SIG-M5 treated with dmso at 0.1 percent for 504 hours (cell line): ENCODE measurements at regions not wholly inside any gene's neighbourhood (a gene's known extent, or its start where the extent isn't known, plus 50 kb on each side); places are given as distances from the start of the nearest gene placed in this dataset.

ENCODE experiments used
- DNase-seq: peaks from one replicate; lab custom pipeline; 2025; ENCODE audit not compliant: unreplicated experiment; lab: John Stamatoyannopoulos, UW

- DNase-seq: no peak
These were observed 185.8 kb downstream of the PCSK1 start for GRCh38 chr5:96247097-96247701.

DNA sequence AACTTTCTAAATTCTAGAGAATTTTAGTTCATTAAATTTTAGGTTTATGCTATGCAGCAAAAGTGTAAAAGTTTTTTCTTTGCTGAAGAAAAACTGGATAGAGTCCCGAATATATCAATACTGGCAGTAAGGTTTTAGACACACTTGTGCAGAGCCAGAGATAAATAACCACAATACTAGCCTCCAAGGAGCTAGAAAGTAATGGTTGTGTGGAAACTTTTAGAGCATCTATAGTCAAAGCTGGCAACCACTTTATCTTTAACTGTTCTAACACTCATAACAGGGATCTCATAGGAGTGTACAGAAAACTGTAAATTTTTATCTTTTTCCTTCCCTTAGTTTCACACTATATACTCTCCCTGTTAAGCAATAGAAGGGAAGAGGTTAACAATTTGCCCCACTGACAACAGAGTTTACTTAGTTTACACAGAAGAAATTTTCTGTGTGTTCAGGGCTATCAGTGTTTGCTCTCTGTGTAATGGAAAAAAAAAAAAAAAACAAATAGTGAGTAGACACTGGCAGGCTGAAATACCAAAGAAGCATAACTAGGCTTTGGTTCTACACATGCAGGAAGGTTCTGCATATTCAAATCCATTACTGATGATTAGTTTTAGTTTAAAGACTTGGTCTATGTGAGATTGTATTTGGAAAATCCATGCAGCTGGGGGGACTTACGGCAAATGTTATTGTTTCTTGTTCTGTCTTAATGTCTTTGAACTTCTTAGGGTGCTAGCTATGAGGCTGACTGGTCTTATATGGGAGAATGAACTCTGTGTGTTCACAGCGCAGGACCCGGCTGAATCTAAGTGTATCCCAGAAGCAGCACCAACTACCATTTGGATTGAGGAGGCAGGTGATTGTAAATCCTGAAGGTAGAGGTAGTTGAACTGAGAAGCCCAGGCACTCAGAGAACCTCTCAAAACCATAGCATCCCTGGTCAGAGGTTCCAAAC lies 187.6 kb downstream of the PCSK1 start:
- no peak for DNase-seq

DNA sequence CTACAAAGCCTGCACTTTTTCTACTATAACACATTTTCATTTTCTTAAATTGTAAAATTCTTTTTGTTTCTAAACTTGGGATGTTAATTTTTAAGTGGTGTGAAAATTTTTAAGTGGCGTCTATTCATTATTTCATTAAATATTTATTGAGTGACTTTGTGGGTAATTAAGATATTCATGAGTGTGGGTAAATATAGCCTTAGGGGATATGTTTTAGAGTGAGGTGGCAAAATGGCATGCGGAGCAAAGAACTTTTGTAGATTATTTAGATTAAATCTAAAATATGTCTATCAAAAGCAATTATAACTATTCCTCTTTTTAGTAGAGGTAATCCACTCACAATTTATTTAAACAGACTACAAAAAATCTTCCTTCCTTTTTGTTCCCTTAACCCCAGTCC lies 188.4 kb downstream of the PCSK1 start:
- DNase-seq: no peak

- no peak for DNase-seq
These were observed 189.2 kb downstream of the PCSK1 start for GRCh38 chr5:96243862-96244261.

- no peak for DNase-seq
These were observed 189.8 kb downstream of the PCSK1 start for GRCh38 chr5:96243203-96243602.

GRCh38 chr5:96242571-96242970 lies 190.5 kb downstream of the PCSK1 start:
- DNase-seq: no peak

GRCh38 chr5:96236831-96237230 lies 196.2 kb downstream of the PCSK1 start:
- no peak for DNase-seq

GRCh38 chr5:96236051-96236450 lies 197.0 kb downstream of the PCSK1 start:
- no peak for DNase-seq

- no peak for DNase-seq
These were observed 197.8 kb downstream of the PCSK1 start for GRCh38 chr5:96235008-96235910.

GRCh38 chr5:96232602-96233001 lies 200.4 kb downstream of the PCSK1 start:
- no peak for DNase-seq

- DNase-seq: no peak
These were observed 203.9 kb downstream of the PCSK1 start for GRCh38 chr5:96229188-96229587.

DNA sequence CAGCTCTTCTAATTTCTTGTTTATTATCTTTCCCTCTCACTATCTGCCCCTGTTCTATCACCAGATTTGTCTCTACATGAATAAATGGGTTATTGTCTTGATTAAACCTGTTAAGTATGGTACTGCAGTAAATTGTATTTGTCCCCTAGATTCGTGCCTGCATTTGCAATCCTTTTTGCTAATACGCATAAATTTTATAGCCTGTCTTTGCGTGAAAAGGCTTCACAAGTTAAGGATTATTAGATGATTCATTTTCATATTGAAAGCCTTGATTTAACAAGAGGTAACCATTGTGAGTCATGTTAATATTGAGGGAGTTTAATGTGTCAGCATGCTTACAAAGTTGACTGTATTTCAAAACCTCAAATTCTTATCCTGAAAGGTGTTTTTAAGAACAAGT lies 204.6 kb downstream of the PCSK1 start:
- no peak for DNase-seq

DNA sequence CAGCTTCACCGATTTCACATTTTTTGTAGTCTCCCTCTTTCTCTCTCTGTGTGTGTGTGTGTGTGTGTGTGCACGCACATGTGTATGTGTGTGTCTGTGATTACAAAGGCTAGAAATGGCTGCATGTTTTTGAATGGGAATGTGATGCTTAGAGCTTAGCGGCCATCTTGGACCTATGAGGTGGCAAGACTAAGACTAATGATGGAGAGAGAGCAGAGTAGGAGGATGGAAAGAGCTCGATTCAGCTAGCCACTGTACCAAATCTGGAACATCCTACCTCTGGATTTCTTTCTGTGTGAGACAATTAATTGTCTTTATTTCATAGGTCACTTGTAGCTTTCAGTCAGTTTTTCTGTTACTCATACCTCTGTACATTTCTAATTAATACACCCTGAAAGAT lies 205.1 kb downstream of the PCSK1 start:
- no peak for DNase-seq

GRCh38 chr5:96226941-96227552 lies 206.0 kb downstream of the PCSK1 start:
- no peak for DNase-seq

GRCh38 chr5:96222129-96222528 lies 210.9 kb downstream of the PCSK1 start:
- DNase-seq: no peak

DNA sequence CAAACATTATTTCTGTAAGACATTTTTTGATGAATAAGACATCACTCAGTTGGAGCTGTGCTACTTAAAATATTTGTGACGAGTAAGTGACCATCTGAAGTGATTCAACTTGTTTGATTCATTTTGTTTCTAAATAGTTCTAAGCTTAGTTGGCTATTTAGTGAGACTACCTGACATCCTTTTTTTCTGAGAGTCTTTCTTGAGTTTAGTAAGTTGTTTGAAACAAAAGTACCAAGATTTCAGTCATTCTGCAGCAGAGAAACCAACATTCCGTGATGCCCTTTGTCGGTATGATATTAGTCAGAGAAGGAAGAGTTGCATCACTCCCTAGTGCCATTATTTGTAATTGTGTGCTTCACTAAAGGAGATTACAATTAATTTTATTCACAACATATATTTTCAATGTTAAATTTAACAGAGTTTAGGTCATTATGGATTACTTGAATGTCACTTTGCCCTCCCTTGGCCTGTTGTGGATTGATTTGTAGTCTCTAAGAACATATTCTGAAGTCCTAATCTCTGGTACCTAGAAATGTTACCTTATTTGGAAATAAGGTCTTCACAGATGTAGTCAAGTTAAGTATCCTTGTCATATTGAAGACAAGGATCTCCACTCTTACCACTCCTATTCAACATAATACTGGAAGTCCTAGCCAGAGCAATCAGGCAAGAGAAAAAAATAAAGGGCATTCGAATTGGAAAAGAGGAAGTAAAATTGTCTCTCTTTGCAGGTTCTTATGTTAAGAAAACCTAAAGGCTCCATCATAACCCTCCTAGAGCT lies 212.2 kb downstream of the PCSK1 start:
- no peak for DNase-seq

- no peak for DNase-seq
These were observed 213.3 kb downstream of the PCSK1 start for GRCh38 chr5:96219580-96220281.

DNA sequence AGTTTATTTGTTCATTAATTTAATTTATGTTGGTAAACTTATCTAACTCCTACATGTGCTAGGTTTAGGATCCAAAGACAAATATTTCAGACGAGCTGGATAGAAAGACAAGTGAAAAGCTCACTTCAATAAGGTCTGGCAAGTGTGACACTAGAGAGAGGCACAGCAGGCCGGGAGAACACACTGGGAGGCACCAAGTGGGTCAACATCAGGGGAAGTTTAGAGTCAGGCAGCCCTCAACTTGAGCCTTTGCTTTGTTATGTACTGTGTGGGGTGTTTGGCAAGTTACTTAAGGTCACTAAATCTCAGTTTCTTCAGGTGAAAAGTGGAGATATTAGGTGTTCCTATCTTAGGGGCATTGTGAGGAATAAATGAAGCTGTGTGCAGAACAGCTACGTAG lies 214.4 kb downstream of the PCSK1 start:
- DNase-seq: no peak

DNA sequence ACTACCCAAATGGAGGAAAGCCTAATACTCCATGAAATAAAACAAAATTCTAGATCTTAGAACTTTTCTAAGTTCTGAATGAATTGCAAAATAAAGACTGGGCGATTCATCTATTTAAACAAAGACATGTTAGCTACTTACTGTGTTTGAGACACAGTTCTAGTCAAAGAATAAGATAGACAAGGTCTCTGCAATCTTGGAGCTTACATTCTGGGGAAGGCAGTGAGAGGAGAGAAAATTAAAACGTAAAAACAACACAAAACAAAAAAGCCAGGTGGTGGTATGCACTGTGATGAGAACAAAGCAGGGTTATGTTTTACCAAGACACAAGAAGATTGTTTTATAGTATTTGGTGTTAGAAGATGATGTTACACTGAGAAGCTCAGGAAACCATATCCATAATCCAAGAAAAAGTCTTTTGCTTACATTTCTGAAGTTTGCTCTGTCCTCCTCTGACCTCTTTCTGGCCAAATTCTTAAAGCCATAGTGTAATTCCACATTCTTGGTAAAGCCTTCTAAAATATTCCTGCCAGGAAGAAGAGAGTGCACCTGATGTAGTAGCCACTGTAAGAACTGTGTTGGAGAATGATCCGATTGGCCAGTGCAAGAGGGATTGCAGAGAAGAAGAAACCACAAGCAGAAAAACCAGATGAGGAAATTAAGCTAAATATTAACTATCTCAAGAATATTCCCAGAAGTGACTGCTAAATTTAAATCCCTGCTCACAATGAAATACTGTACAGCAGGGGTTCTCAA lies 218.4 kb downstream of the PCSK1 start:
- DNase-seq: no peak
